ENCODE measurements at regions not wholly inside any gene's neighbourhood (a gene's known extent, or its start where the extent isn't known, plus 50 kb on each side); places are given as distances from the start of the nearest gene placed in this dataset.
"Not testable (repeated sequence)": the region's sequence is repeated elsewhere in the genome, so short reads cannot be mapped to it uniquely, and the experiment has no call there.

- Mint-ChIP-seq H3K27ac (no peak overlapping the region), H3K4me1 (ENCODE audit: low read depth) (no peaks in the 10 kb centered on the region), H3K36me3 (ENCODE audit: low read depth) (no peaks in the 10 kb centered on the region), H3K9me3 (no peaks in the 10 kb centered on the region), H3K4me3 (ENCODE audit: low read depth) (no peak overlapping the region), H3K27me3 (ENCODE audit: low read depth) (peaks cover 2% of the 10 kb centered on the region)
- intact Hi-C loops (cut with micrococcal nuclease) = no loop called here
- no peak for DNase-seq (ENCODE audit: low spot score)
Observed at GRCh38 chr2:58416696-58417095, 175.6 kb upstream of the FANCL start.

- H3K4me1 Mint-ChIP-seq (ENCODE audit: low read depth) = no peaks in the 10 kb centered on the region
- H3K36me3 Mint-ChIP-seq (ENCODE audit: low read depth) = no peaks in the 10 kb centered on the region
- no peaks in the 10 kb centered on the region for H3K9me3 Mint-ChIP-seq
- H3K4me3 Mint-ChIP-seq (ENCODE audit: low read depth) = no peak overlapping the region
- intact Hi-C loops (cut with micrococcal nuclease) = no loop called here
- no peaks in the 10 kb centered on the region for H3K27me3 Mint-ChIP-seq (ENCODE audit: low read depth)
- DNase-seq (ENCODE audit: low spot score) = no peak
- H3K27ac Mint-ChIP-seq = no peak overlapping the region
Observed at GRCh38 chr2:58414506-58414905, 173.4 kb upstream of the FANCL start.

- intact Hi-C loops (cut with micrococcal nuclease) = no loop called here
- no peaks in the 10 kb centered on the region for H3K4me1 Mint-ChIP-seq (ENCODE audit: low read depth)
- H3K4me3 Mint-ChIP-seq (ENCODE audit: low read depth) = no peak overlapping the region
- H3K27ac Mint-ChIP-seq = no peak overlapping the region
- H3K9me3 Mint-ChIP-seq = no peaks in the 10 kb centered on the region
- no peak for DNase-seq (ENCODE audit: low spot score)
- H3K36me3 Mint-ChIP-seq (ENCODE audit: low read depth) = no peaks in the 10 kb centered on the region
- no peaks in the 10 kb centered on the region for H3K27me3 Mint-ChIP-seq (ENCODE audit: low read depth)
Observed at GRCh38 chr2:58410549-58410948, 169.4 kb upstream of the FANCL start.

GRCh38 chr2:58407487-58407886 lies 166.4 kb upstream of the FANCL start:
- DNase-seq (ENCODE audit: low spot score) = no peak
- Mint-ChIP-seq H3K4me3 (ENCODE audit: low read depth) (no peak overlapping the region), H3K9me3 (no peaks in the 10 kb centered on the region), H3K27me3 (ENCODE audit: low read depth) (peaks cover 2% of the 10 kb centered on the region), H3K36me3 (ENCODE audit: low read depth) (no peaks in the 10 kb centered on the region), H3K27ac (no peak overlapping the region), H3K4me1 (ENCODE audit: low read depth) (no peaks in the 10 kb centered on the region)
- intact Hi-C loops (cut with micrococcal nuclease) = no loop called here

GRCh38 chr2:58405341-58405740 lies 164.2 kb upstream of the FANCL start:
- no peaks in the 10 kb centered on the region for H3K9me3 Mint-ChIP-seq

GRCh38 chr2:58401936-58402335 lies 160.8 kb upstream of the FANCL start:
- intact Hi-C loops (cut with micrococcal nuclease) = no loop called here
- no peak for DNase-seq (ENCODE audit: low spot score)
- no peaks in the 10 kb centered on the region for H3K9me3 Mint-ChIP-seq
- H3K36me3 Mint-ChIP-seq (ENCODE audit: low read depth) = no peaks in the 10 kb centered on the region
- no peak overlapping the region for H3K4me3 Mint-ChIP-seq (ENCODE audit: low read depth)
- no peaks in the 10 kb centered on the region for H3K4me1 Mint-ChIP-seq (ENCODE audit: low read depth)
- no peak overlapping the region for H3K27ac Mint-ChIP-seq
- peaks cover 2% of the 10 kb centered on the region for H3K27me3 Mint-ChIP-seq (ENCODE audit: low read depth)

More at GRCh38 chr2:58405341-58405740, 164.2 kb upstream of the FANCL start:
- peaks cover 2% of the 10 kb centered on the region for H3K27me3 Mint-ChIP-seq (ENCODE audit: low read depth)
- intact Hi-C loops (cut with micrococcal nuclease) = no loop called here
- no peak overlapping the region for H3K27ac Mint-ChIP-seq
- no peak for DNase-seq (ENCODE audit: low spot score)
- no peak overlapping the region for H3K4me3 Mint-ChIP-seq (ENCODE audit: low read depth)
- no peaks in the 10 kb centered on the region for H3K36me3 Mint-ChIP-seq (ENCODE audit: low read depth)
- no peaks in the 10 kb centered on the region for H3K4me1 Mint-ChIP-seq (ENCODE audit: low read depth)

- Mint-ChIP-seq H3K36me3 (ENCODE audit: low read depth) (no peaks in the 10 kb centered on the region), H3K4me3 (ENCODE audit: low read depth) (no peak overlapping the region), H3K27ac (no peak overlapping the region), H3K4me1 (ENCODE audit: low read depth) (no peaks in the 10 kb centered on the region), H3K9me3 (no peaks in the 10 kb centered on the region), H3K27me3 (ENCODE audit: low read depth) (no peaks in the 10 kb centered on the region)
- no peak for DNase-seq (ENCODE audit: low spot score)
- intact Hi-C loops (cut with micrococcal nuclease) = no loop called here
Observed at GRCh38 chr2:58398406-58398805, 157.3 kb upstream of the FANCL start.

- Mint-ChIP-seq H3K4me1 (ENCODE audit: low read depth) (no peaks in the 10 kb centered on the region), H3K36me3 (ENCODE audit: low read depth) (no peaks in the 10 kb centered on the region), H3K9me3 (peaks cover 3% of the 10 kb centered on the region), H3K4me3 (ENCODE audit: low read depth) (no peak overlapping the region), H3K27ac (no peak overlapping the region), H3K27me3 (ENCODE audit: low read depth) (no peaks in the 10 kb centered on the region)
- DNase-seq (ENCODE audit: low spot score) = no peak
- intact Hi-C loops (cut with micrococcal nuclease) = no loop called here
Observed at GRCh38 chr2:58387701-58388100, 146.6 kb upstream of the FANCL start.

GRCh38 chr2:58386904-58387303 lies 145.8 kb upstream of the FANCL start:
- H3K4me3 Mint-ChIP-seq (ENCODE audit: low read depth); H3K36me3 Mint-ChIP-seq (ENCODE audit: low read depth); intact Hi-C loops (cut with micrococcal nuclease); DNase-seq (ENCODE audit: low spot score); H3K27me3 Mint-ChIP-seq (ENCODE audit: low read depth); H3K27ac Mint-ChIP-seq; H3K9me3 Mint-ChIP-seq; H3K4me1 Mint-ChIP-seq (ENCODE audit: low read depth): not testable (repeated sequence)

- H3K9me3 Mint-ChIP-seq = no peaks in the 10 kb centered on the region
- no peak overlapping the region for H3K27ac Mint-ChIP-seq
- peaks cover 5% of the 10 kb centered on the region for H3K27me3 Mint-ChIP-seq (ENCODE audit: low read depth)
- H3K4me1 Mint-ChIP-seq (ENCODE audit: low read depth) = no peaks in the 10 kb centered on the region
- H3K36me3 Mint-ChIP-seq (ENCODE audit: low read depth) = no peaks in the 10 kb centered on the region
- intact Hi-C loops (cut with micrococcal nuclease) = no loop called here
- H3K4me3 Mint-ChIP-seq (ENCODE audit: low read depth) = no peak overlapping the region
- no peak for DNase-seq (ENCODE audit: low spot score)
Observed at GRCh38 chr2:58378152-58378551, 137.0 kb upstream of the FANCL start.

GRCh38 chr2:58377181-58377580 lies 136.1 kb upstream of the FANCL start:
- no peaks in the 10 kb centered on the region for H3K4me1 Mint-ChIP-seq (ENCODE audit: low read depth)
- intact Hi-C loops (cut with micrococcal nuclease) = no loop called here
- no peaks in the 10 kb centered on the region for H3K9me3 Mint-ChIP-seq
- peaks cover 5% of the 10 kb centered on the region for H3K27me3 Mint-ChIP-seq (ENCODE audit: low read depth)
- DNase-seq (ENCODE audit: low spot score) = no peak
- H3K4me3 Mint-ChIP-seq (ENCODE audit: low read depth) = no peak overlapping the region
- no peaks in the 10 kb centered on the region for H3K36me3 Mint-ChIP-seq (ENCODE audit: low read depth)
- H3K27ac Mint-ChIP-seq = no peak overlapping the region

GRCh38 chr2:58376592-58376991 lies 135.5 kb upstream of the FANCL start:
- no peak for DNase-seq (ENCODE audit: low spot score)
- Mint-ChIP-seq H3K4me3 (ENCODE audit: low read depth) (no peak overlapping the region), H3K36me3 (ENCODE audit: low read depth) (no peaks in the 10 kb centered on the region), H3K4me1 (ENCODE audit: low read depth) (no peaks in the 10 kb centered on the region), H3K27me3 (ENCODE audit: low read depth) (peaks cover 6% of the 10 kb centered on the region), H3K9me3 (no peaks in the 10 kb centered on the region), H3K27ac (no peak overlapping the region)
- intact Hi-C loops (cut with micrococcal nuclease) = no loop called here

GRCh38 chr2:58369594-58369993 lies 128.5 kb upstream of the FANCL start:
- DNase-seq (ENCODE audit: low spot score) = no peak
- Mint-ChIP-seq H3K27ac (no peak overlapping the region), H3K4me3 (ENCODE audit: low read depth) (no peak overlapping the region), H3K27me3 (ENCODE audit: low read depth) (peaks cover 9% of the 10 kb centered on the region), H3K9me3 (no peaks in the 10 kb centered on the region), H3K4me1 (ENCODE audit: low read depth) (no peaks in the 10 kb centered on the region), H3K36me3 (ENCODE audit: low read depth) (no peaks in the 10 kb centered on the region)
- intact Hi-C loops (cut with micrococcal nuclease) = no loop called here

GRCh38 chr2:58364098-58364497 lies 123.0 kb upstream of the FANCL start:
- DNase-seq (ENCODE audit: low spot score) = no peak
- no peak overlapping the region for H3K27ac Mint-ChIP-seq
- no peak overlapping the region for H3K4me3 Mint-ChIP-seq (ENCODE audit: low read depth)
- intact Hi-C loops (cut with micrococcal nuclease) = no loop called here
- no peaks in the 10 kb centered on the region for H3K36me3 Mint-ChIP-seq (ENCODE audit: low read depth)
- no peaks in the 10 kb centered on the region for H3K9me3 Mint-ChIP-seq
- peaks cover 25% of the 10 kb centered on the region for H3K27me3 Mint-ChIP-seq (ENCODE audit: low read depth)
- no peaks in the 10 kb centered on the region for H3K4me1 Mint-ChIP-seq (ENCODE audit: low read depth)
